HUES64 (cell line): ENCODE measurements at regions not wholly inside any gene's neighbourhood (a gene's known extent, or its start where the extent isn't known, plus 50 kb on each side); places are given as distances from the start of the nearest gene placed in this dataset.

Experiments
- H3K27ac ChIP-seq: 2 replicates; pipeline ENCODE4 v1.7.0; 2013; ENCODE audit warnings: low read depth, low read length, inconsistent platforms
- H3K27me3 ChIP-seq: 2 replicates; pipeline ENCODE4 v1.6.1; 2013; ENCODE audit warnings: mild to moderate bottlenecking, low read length; ENCODE audit not compliant: insufficient read depth
- H3K36me3 ChIP-seq: 2 replicates; pipeline ENCODE4 v1.6.1; 2013; ENCODE audit warnings: mild to moderate bottlenecking, low read length; ENCODE audit not compliant: insufficient read depth
- H3K4me1 ChIP-seq: 2 replicates; pipeline ENCODE4 v1.6.1; 2013; ENCODE audit warnings: mild to moderate bottlenecking, low read length, moderate library complexity; ENCODE audit not compliant: insufficient read depth
- H3K4me3 ChIP-seq: 2 replicates; pipeline ENCODE4 v1.5.1; 2013; ENCODE audit warnings: mild to moderate bottlenecking, low read length, moderate library complexity
- H3K9ac ChIP-seq: 2 replicates; pipeline ENCODE4 v1.6.1; 2013; ENCODE audit warnings: mild to moderate bottlenecking, low read depth, low read length
- H3K9me3 ChIP-seq: 2 replicates; pipeline ENCODE4 v1.6.1; 2013; ENCODE audit warnings: low read depth, low read length; ENCODE audit not compliant: insufficient read depth
- WGBS: fragments of 150-250, 120-280 bp; methylation state at CpG from one replicate; pipeline ENCODE4 v1.1.7; 2013; ENCODE audit warnings: missing lambda C conversion rate; 5-methylcytosine and 5-hydroxymethylcytosine counted together

GRCh38 chr1:217921126-217921904, 290.2 kb downstream of the SPATA17 start:
- Histone ChIP-seq H3K4me1 (no peaks in the 10 kb centered on the region), H3K27ac (no peak overlapping the region), H3K9ac (no peak overlapping the region), H3K36me3 (no peaks in the 10 kb centered on the region), H3K9me3 (no peaks in the 10 kb centered on the region), H3K27me3 (peaks cover 31% of the 10 kb centered on the region), H3K4me3 (no peak overlapping the region)
- WGBS: 85% methylated on average over 6 of the region's 7 CpGs

- no peaks in the 10 kb centered on the region for H3K9me3 ChIP-seq
- H3K27me3 ChIP-seq: peaks cover 33% of the 10 kb centered on the region
- no peak overlapping the region for H3K9ac ChIP-seq
- WGBS: 66% methylated on average over 36 of the region's 36 CpGs
- no peak overlapping the region for H3K27ac ChIP-seq
- peaks cover 11% of the 10 kb centered on the region for H3K4me1 ChIP-seq
- H3K4me3 ChIP-seq: peak overlapping the region; percentile 45
- H3K36me3 ChIP-seq: no peaks in the 10 kb centered on the region
These were observed 293.8 kb downstream of the SPATA17 start for GRCh38 chr1:217924924-217925323.

DNA sequence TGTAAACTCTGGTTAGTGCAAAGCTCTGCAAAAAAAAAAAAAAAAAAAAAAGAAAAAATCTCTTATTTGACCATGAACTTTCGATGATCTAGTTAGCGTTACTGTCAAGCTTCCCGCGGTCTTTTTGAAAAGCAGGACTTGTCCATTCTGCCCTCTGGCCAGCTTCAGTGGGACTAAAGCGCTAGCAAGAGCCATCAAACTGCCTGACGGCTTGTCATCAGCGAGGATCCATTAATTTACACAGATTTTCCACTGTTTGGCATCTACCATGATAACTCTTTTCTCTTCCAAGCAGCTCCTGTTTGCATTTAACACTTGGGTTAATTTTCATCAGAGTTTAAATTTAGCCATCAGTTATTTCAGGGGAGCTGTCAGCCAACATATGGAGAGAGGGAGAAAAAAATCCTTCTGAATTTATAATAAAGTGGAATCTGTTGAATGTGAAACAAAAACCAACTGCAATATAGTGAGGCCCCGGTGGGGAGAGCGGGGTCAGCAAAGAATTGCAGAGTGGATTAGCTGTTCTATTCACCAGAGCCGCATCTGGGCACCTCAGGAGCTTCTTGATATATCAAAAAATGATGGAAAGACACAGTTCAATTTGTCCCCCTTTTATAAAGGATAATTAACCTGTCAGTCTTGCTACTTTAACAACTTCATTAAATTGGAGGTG, 298.2 kb downstream of the SPATA17 start:
- Histone ChIP-seq H3K27me3 (peaks cover 21% of the 10 kb centered on the region), H3K9ac (no peak overlapping the region), H3K4me1 (peaks cover 11% of the 10 kb centered on the region), H3K36me3 (no peaks in the 10 kb centered on the region), H3K9me3 (no peaks in the 10 kb centered on the region), H3K27ac (no peak overlapping the region), H3K4me3 (no peak overlapping the region)
- 94% methylated on average over 10 of the region's 10 CpGs for WGBS

DNA sequence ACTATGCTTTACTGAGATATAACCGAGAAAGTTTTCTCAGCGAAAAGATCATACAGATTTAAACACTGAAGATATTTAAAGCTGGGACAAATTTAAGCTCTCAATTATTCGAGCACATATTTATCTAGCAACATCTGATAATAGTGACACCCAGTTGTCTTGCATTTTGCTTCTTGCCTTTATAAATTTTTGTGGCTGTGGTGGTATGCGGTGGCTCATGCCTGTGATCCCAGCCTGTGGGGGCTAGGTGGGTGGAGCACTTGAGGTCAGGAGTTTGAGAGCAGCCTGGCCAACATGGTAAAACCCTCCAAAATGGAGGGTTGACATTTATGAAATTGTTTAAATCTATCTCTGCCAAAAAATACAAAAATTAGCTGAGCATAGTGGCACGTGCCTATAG, 312.2 kb downstream of the SPATA17 start:
- WGBS: 94% methylated on average over 5 of the region's 5 CpGs
- no peak overlapping the region for H3K9ac ChIP-seq
- H3K4me1 ChIP-seq: no peaks in the 10 kb centered on the region

GRCh38 chr1:217944550-217944949, 313.4 kb downstream of the SPATA17 start:
- no peaks in the 10 kb centered on the region for H3K36me3 ChIP-seq
- H3K9ac ChIP-seq: no peak overlapping the region
- H3K27ac ChIP-seq: no peak overlapping the region
- no peak overlapping the region for H3K4me3 ChIP-seq
- H3K9me3 ChIP-seq: no peaks in the 10 kb centered on the region
- WGBS: 94% methylated on average over 6 of the region's 6 CpGs
- no peaks in the 10 kb centered on the region for H3K27me3 ChIP-seq
- H3K4me1 ChIP-seq: no peaks in the 10 kb centered on the region

More for the DNA sequence above, 312.2 kb downstream of the SPATA17 start:
- Histone ChIP-seq H3K27ac (no peak overlapping the region), H3K4me3 (no peak overlapping the region), H3K27me3 (no peaks in the 10 kb centered on the region), H3K9me3 (no peaks in the 10 kb centered on the region), H3K36me3 (no peaks in the 10 kb centered on the region)

DNA sequence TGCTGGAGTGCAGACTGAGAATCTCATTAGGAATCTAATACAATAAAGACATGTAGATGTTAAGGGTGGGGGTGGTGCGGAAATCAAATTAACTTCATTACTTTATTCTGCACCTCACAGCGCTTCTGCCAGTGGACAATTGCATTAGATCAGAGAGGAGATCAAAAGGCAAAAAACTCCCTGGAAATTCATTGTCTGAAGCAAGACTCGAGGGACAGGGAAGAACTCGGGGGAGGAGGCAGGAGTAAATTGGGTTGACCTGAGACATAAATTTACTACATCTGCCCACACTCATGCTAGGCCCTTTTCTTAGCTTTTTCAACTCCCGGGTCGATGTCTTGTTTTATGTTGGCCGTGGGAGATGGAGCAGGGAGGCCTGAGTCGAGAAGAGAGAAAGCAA, 315.4 kb downstream of the SPATA17 start:
- Histone ChIP-seq H3K4me1 (no peaks in the 10 kb centered on the region), H3K4me3 (no peak overlapping the region), H3K9me3 (no peaks in the 10 kb centered on the region), H3K36me3 (no peaks in the 10 kb centered on the region), H3K9ac (no peak overlapping the region), H3K27me3 (no peaks in the 10 kb centered on the region), H3K27ac (no peak overlapping the region)
- 93% methylated on average over 7 of the region's 8 CpGs for WGBS

GRCh38 chr1:217948741-217949140, 317.6 kb downstream of the SPATA17 start:
- no peaks in the 10 kb centered on the region for H3K4me1 ChIP-seq
- no peak overlapping the region for H3K27ac ChIP-seq
- WGBS: 50% methylated on average over 2 of the region's 2 CpGs
- no peaks in the 10 kb centered on the region for H3K27me3 ChIP-seq
- H3K9me3 ChIP-seq: no peaks in the 10 kb centered on the region
- H3K9ac ChIP-seq: no peak overlapping the region
- no peak overlapping the region for H3K4me3 ChIP-seq
- no peaks in the 10 kb centered on the region for H3K36me3 ChIP-seq

DNA sequence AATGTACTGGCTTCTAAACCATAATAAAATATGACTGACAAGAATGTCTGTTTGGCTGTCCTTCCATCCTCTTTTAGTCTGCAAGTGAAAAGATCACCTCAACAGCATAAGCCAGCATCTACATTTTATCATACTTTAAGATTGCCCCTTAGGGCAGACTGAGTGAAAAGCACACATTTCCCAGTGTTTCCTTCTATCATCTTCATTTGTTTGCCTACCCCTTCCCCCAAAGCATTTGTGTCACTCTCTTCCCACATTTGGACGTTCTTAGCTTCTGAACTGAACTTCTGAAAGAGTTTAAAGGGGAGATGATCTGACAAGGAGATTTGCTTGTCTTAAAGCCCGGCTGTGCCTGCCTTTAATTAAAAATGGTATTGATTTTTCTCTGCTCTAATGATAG, 322.2 kb downstream of the SPATA17 start:
- Histone ChIP-seq H3K27ac (no peak overlapping the region), H3K4me1 (no peaks in the 10 kb centered on the region), H3K27me3 (no peaks in the 10 kb centered on the region), H3K4me3 (no peak overlapping the region), H3K36me3 (no peaks in the 10 kb centered on the region), H3K9me3 (no peaks in the 10 kb centered on the region), H3K9ac (no peak overlapping the region)
- WGBS: 88% methylated on average over 2 of the region's 2 CpGs

DNA sequence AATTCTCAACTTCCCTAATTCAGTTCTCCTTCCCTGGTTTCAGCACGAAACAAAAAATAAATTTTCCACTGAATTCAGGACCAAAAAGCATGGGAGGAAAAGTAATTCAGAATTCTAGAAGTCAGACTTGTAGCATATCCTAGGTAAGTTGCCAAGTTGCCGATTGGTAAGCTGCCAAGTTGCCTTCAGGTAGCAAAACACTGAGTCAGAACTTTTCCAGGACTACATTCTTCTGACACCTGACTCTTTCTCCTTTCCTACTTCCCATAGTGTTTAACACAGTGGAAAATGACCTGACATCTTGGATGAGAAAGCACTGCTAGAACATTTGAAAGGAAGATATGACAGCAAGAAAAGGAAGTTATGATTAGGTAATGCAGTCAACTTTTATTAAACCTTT, 322.8 kb downstream of the SPATA17 start:
- H3K36me3 ChIP-seq: no peaks in the 10 kb centered on the region
- H3K27me3 ChIP-seq: no peaks in the 10 kb centered on the region
- no peak overlapping the region for H3K27ac ChIP-seq
- H3K9ac ChIP-seq: no peak overlapping the region
- WGBS: 96% methylated on average over 2 of the region's 2 CpGs
- no peak overlapping the region for H3K4me3 ChIP-seq
- no peaks in the 10 kb centered on the region for H3K9me3 ChIP-seq
- no peaks in the 10 kb centered on the region for H3K4me1 ChIP-seq

DNA sequence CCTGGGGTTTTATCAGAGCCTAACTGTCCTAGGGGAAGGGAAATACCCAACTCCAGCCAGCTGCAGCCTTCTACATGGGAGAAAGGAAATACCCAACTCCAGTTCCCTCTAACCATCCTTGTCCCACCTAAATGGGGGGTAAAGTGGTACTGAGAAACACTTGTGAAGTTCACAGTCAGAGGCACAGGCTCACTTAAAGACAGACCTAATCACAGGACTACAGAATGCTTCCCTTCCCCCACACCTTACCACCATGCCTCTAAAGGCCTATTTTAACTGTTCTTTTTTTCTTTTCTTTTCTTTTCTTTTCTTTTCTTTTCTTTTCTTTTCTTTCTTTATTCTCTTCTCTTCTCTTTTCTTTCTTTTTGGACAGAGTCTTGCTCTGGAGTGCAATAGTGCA, 324.6 kb downstream of the SPATA17 start:
- H3K4me3 ChIP-seq: no peak overlapping the region
- no peaks in the 10 kb centered on the region for H3K9me3 ChIP-seq
- H3K36me3 ChIP-seq: no peaks in the 10 kb centered on the region
- H3K27ac ChIP-seq: no peak overlapping the region
- H3K27me3 ChIP-seq: no peaks in the 10 kb centered on the region
- no peaks in the 10 kb centered on the region for H3K4me1 ChIP-seq
- no peak overlapping the region for H3K9ac ChIP-seq

- H3K4me3 ChIP-seq: no peak overlapping the region
- no peak overlapping the region for H3K27ac ChIP-seq
- no peaks in the 10 kb centered on the region for H3K27me3 ChIP-seq
- WGBS: 89% methylated on average over 8 of the region's 8 CpGs
- no peaks in the 10 kb centered on the region for H3K4me1 ChIP-seq
- no peak overlapping the region for H3K9ac ChIP-seq
- H3K9me3 ChIP-seq: peaks cover 12% of the 10 kb centered on the region
- H3K36me3 ChIP-seq: no peaks in the 10 kb centered on the region
These were observed 319.8 kb upstream of the RRP15 start for GRCh38 chr1:217965156-217965786.
